HG03175 (cell line): ENCODE measurements at regions not wholly inside any gene's neighbourhood (a gene's known extent, or its start where the extent isn't known, plus 50 kb on each side); places are given as distances from the start of the nearest gene placed in this dataset.
"Not testable (repeated sequence)": the region's sequence is repeated elsewhere in the genome, so short reads cannot be mapped to it uniquely, and the experiment has no call there.

Experiments
- ATAC-seq: cut with Tn5 transposase; IDR thresholded peaks from one replicate; pipeline ENCODE4 v1.9.1; 2021; ENCODE audit warnings: mild to moderate bottlenecking, moderate library complexity; ENCODE audit not compliant: unreplicated experiment

- no peak for ATAC-seq
Observed at GRCh38 chr18:29780816-29781215, 1261.7 kb downstream of the DSC3 start.

GRCh38 chr18:29779096-29779495 is 1263.4 kb downstream of the DSC3 start:
- no peak for ATAC-seq

- ATAC-seq, result no peak
Observed at GRCh38 chr18:29753379-29753778, 1289.2 kb downstream of the DSC3 start.

GRCh38 chr18:29749704-29750103 is 1292.8 kb downstream of the DSC3 start:
- no peak for ATAC-seq

GRCh38 chr18:29741461-29741860 is 1301.1 kb downstream of the DSC3 start:
- no peak for ATAC-seq

- no peak for ATAC-seq
Observed at GRCh38 chr18:29737620-29738019, 1304.9 kb downstream of the DSC3 start.

- no peak for ATAC-seq
Observed at GRCh38 chr18:29737190-29737589, 1305.4 kb downstream of the DSC3 start.

GRCh38 chr18:29730073-29730472 is 1312.5 kb downstream of the DSC3 start:
- ATAC-seq, result no peak

- no peak for ATAC-seq
Observed at GRCh38 chr18:29726646-29727045, 1315.9 kb downstream of the DSC3 start.

GRCh38 chr18:29723486-29723885 is 1319.1 kb downstream of the DSC3 start:
- ATAC-seq, result not testable (repeated sequence)

- ATAC-seq, result not testable (repeated sequence)
Observed at GRCh38 chr18:29715960-29716359, 1326.6 kb downstream of the DSC3 start.

GRCh38 chr18:29712785-29713184 is 1329.8 kb downstream of the DSC3 start:
- no peak for ATAC-seq

- no peak for ATAC-seq
Observed at GRCh38 chr18:29711932-29712331, 1330.6 kb downstream of the DSC3 start.

- no peak for ATAC-seq
Observed at GRCh38 chr18:29693334-29693733, 1349.2 kb downstream of the DSC3 start.

- ATAC-seq, result no peak
Observed at GRCh38 chr18:29681578-29681977, 1361.0 kb downstream of the DSC3 start.

- no peak for ATAC-seq
Observed at GRCh38 chr18:29664278-29665036, 1378.1 kb downstream of the DSC3 start.

GRCh38 chr18:29661924-29662323 is 1380.6 kb downstream of the DSC3 start:
- ATAC-seq, result no peak

- ATAC-seq, result no peak
Observed at GRCh38 chr18:29660777-29661176, 1381.8 kb downstream of the DSC3 start.

- no peak for ATAC-seq
Observed at GRCh38 chr18:29653671-29654215, 1388.8 kb downstream of the DSC3 start.

GRCh38 chr18:29652797-29653196 is 1389.7 kb downstream of the DSC3 start:
- ATAC-seq, result no peak

GRCh38 chr18:29651122-29651680 is 1391.3 kb downstream of the DSC3 start:
- ATAC-seq, result no peak

- no peak for ATAC-seq
Observed at GRCh38 chr18:29648891-29649290, 1393.7 kb downstream of the DSC3 start.
